ENCODE measurements at regions not wholly inside any gene's neighbourhood (a gene's known extent, or its start where the extent isn't known, plus 50 kb on each side); places are given as distances from the start of the nearest gene placed in this dataset.

- no peak for TF ChIP-seq ATF1 (CRISPR knock-in tag; IDR thresholded peaks at IDR 0.05)
- no peak for TF ChIP-seq CTCF (IDR thresholded peaks at IDR 0.05)
- TF ChIP-seq ATF2 (CRISPR knock-in tag; IDR thresholded peaks at IDR 0.05; ENCODE audit: borderline replicate concordance, low read depth): no peak
- TF ChIP-seq NR2C2 (CRISPR knock-in tag; IDR thresholded peaks at IDR 0.05): no peak
- TF ChIP-seq JUN (CRISPR knock-in tag; IDR thresholded peaks at IDR 0.05): no peak
- no peak for TF ChIP-seq E2F4 (CRISPR knock-in tag; IDR thresholded peaks at IDR 0.05; ENCODE audit: borderline replicate concordance, low read depth)
- TF ChIP-seq ELF4 (CRISPR knock-in tag; IDR thresholded peaks at IDR 0.05; ENCODE audit: low read depth): no peak
- no peak for TF ChIP-seq TEAD1 (CRISPR knock-in tag; IDR thresholded peaks at IDR 0.05)
- no peak for TF ChIP-seq TCF7 (CRISPR knock-in tag; IDR thresholded peaks at IDR 0.05; ENCODE audit: low read depth)
- TF ChIP-seq CBFB (CRISPR knock-in tag; IDR thresholded peaks at IDR 0.05; ENCODE audit: low read depth): no peak
- no peak for TF ChIP-seq ZNF263 (CRISPR knock-in tag; IDR thresholded peaks at IDR 0.05; ENCODE audit: low read depth)
- TF ChIP-seq ZMAT4 (CRISPR knock-in tag; IDR thresholded peaks at IDR 0.05): no peak
Observed at GRCh38 chr1:214816603-214817002, 213.6 kb downstream of the CENPF start.

All from WTC11 (cell line).